ENCODE measurements at regions not wholly inside any gene's neighbourhood (a gene's known extent, or its start where the extent isn't known, plus 50 kb on each side); places are given as distances from the start of the nearest gene placed in this dataset.

GRCh38 chr21:31813862-31814261, 59.0 kb upstream of the HUNK start:
- ATAC-seq (ENCODE audit: low read depth) (no peak), DNase-seq (no peak)
- Histone ChIP-seq H3K14ac (replicated peaks; ENCODE audit: low read depth, low read length) (no peak overlapping the region), H2BK120ac (ENCODE audit: low read depth, low read length) (no peak overlapping the region), H2AK5ac (ENCODE audit: low read depth, low read length) (no peak overlapping the region), H3K9me3 (ENCODE audit: control insufficient read depth, insufficient read depth, low read length) (no peaks in the 10 kb centered on the region), H3K56ac (ENCODE audit: extremely low read depth, insufficient read depth, low read length) (no peak overlapping the region), H3K4ac (ENCODE audit: low read depth, low read length) (no peak overlapping the region), H3K4me2 (ENCODE audit: low read depth, low read length) (no peak overlapping the region), H3K36me3 (ENCODE audit: control insufficient read depth, insufficient read depth, low read length) (no peaks in the 10 kb centered on the region), H3K4me1 (ENCODE audit: control insufficient read depth, insufficient read depth, low read length) (no peaks in the 10 kb centered on the region), H3K9ac (ENCODE audit: low read depth, low read length) (no peak overlapping the region), H3K18ac (ENCODE audit: low read depth, low read length) (no peak overlapping the region), H4K8ac (ENCODE audit: low read depth in 2 of 2, low read length in 2 of 2) (no peak overlapping the region), H3K4me3 (ENCODE audit: insufficient read depth, low read depth, low read length) (no peak overlapping the region), H4K91ac (ENCODE audit: insufficient read depth, low read depth, low read length) (no peak overlapping the region), H2BK15ac (ENCODE audit: low read depth, low read length) (no peak overlapping the region), H3K79me1 (ENCODE audit: low read depth in 1 of 2, low read length in 2 of 2) (no peaks in the 10 kb centered on the region), H2AFZ (replicated peaks; ENCODE audit: low read length, poor library complexity) (no peak overlapping the region), H3K27me3 (ENCODE audit: control insufficient read depth, insufficient read depth, low read length) (no peaks in the 10 kb centered on the region; the same call in 1 of the 2 replicates), H3K23ac (ENCODE audit: low read depth, low read length) (no peak overlapping the region), H2AK9ac (replicated peaks; ENCODE audit: low read depth, low read length, poor library complexity) (no peak overlapping the region), H3K27ac (ENCODE audit: insufficient read depth, low read length) (no peak overlapping the region), H4K20me1 (ENCODE audit: insufficient read depth, low read length) (no peaks in the 10 kb centered on the region), H2BK20ac (ENCODE audit: low read depth, low read length) (no peak overlapping the region), H2BK5ac (ENCODE audit: low read depth, low read length, poor library complexity, severe bottlenecking) (no peak overlapping the region), H4K5ac (ENCODE audit: low read depth, low read length) (no peak overlapping the region), H3K9me1 (ENCODE audit: insufficient read depth, low read length) (no peaks in the 10 kb centered on the region)
- WGBS, 2 experiments (ENCODE audit: extremely low coverage in 2 of 2, insufficient read length in 1 of 2), result no CpG with 5 or more reads among the region's 1 CpG
- dilution Hi-C loops (cut with HindIII; ENCODE audit: low sequenced_read_pairs, unreplicated experiment) (no loop called here), in situ Hi-C loops (cut with MboI; ENCODE audit: low sequenced_read_pairs) (no loop called here), intact Hi-C loops (cut with micrococcal nuclease) (no loop called here)
- CTCF ChIA-PET, result no interaction called here
- no TSS peak for BruUV-seq (replicated peaks)
- TF ChIP-seq CHD1 (IDR thresholded peaks at IDR 0.05; ENCODE audit: low read depth, low read length) (no peak), RAD21 (IDR thresholded peaks at IDR 0.05; ENCODE audit: low read length) (no peak), USF2 (IDR thresholded peaks at IDR 0.05; ENCODE audit: low read depth, low read length) (no peak), MXI1 (IDR thresholded peaks at IDR 0.05; ENCODE audit: borderline replicate concordance, low read depth, low read length) (no peak), POLR2A (IDR thresholded peaks at IDR 0.05; ENCODE audit: low read depth, low read length) (no peak), BHLHE40 (IDR thresholded peaks at IDR 0.05; ENCODE audit: low read depth, low read length) (no peak)
- POLR2A ChIA-PET (ENCODE audit: unreplicated experiment), result no interaction called here
